Thyroid gland (tissue), 4 donors: ENCODE measurements at regions not wholly inside any gene's neighbourhood (a gene's known extent, or its start where the extent isn't known, plus 50 kb on each side); places are given as distances from the start of the nearest gene placed in this dataset.

Source experiments
- POLR2A ChIP-seq, 2 donors: fragments of 450-650 bp; IDR thresholded peaks; one replicate each; pipeline ENCODE4 v1.6.1; 2017; ENCODE audit warnings: antibody characterized with exemption in 2 of 2, mild to moderate bottlenecking in 2 of 2, moderate library complexity in 1 of 2
- TF ChIP-seq, protein P1 (sequence below), 6 experiments: fragments of 200-600 bp in 3 of 6; fragments of 450-650 bp in 3 of 6; sonication (generic) in 3 of 6; IDR thresholded peaks; one replicate each; pipeline ENCODE4 v1.5.1; 2016 to 2019; ENCODE audit warnings: antibody characterized with exemption in 6 of 6, mild to moderate bottlenecking in 2 of 6, inconsistent platforms in 1 of 6, moderate library complexity in 1 of 6

DNA sequence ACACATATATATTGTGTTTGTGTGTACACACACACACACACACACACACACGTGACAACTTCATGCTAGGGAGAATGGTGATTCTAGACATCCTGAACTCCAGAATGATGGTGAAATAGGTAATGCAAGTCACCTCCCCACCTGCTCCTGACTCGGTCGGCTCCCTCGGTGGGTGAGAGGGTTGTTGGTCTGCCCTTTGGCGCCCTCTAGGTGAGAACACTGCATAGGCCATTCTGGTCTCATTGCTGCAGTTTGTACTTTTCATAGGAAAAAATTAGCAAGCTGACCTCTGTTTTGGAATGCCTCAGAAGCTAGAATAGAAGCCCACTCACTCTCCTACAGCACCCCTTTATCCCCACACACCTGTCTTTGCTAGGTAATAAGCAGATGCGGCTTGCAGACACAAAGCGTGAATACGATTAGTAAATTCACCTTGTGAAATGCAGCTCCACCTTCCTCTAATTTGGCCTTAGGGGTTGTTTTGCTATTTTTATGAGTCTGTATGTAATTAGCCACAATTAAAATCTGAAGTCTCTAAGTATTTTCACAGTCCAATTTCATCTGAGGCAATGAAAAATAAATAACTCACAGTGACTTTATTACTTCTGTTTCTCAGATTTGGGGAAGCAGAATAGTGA lies 130.0 kb upstream of the KCNJ15 start:
- TF ChIP-seq, protein P1, sequence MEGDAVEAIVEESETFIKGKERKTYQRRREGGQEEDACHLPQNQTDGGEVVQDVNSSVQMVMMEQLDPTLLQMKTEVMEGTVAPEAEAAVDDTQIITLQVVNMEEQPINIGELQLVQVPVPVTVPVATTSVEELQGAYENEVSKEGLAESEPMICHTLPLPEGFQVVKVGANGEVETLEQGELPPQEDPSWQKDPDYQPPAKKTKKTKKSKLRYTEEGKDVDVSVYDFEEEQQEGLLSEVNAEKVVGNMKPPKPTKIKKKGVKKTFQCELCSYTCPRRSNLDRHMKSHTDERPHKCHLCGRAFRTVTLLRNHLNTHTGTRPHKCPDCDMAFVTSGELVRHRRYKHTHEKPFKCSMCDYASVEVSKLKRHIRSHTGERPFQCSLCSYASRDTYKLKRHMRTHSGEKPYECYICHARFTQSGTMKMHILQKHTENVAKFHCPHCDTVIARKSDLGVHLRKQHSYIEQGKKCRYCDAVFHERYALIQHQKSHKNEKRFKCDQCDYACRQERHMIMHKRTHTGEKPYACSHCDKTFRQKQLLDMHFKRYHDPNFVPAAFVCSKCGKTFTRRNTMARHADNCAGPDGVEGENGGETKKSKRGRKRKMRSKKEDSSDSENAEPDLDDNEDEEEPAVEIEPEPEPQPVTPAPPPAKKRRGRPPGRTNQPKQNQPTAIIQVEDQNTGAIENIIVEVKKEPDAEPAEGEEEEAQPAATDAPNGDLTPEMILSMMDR (IDR thresholded peaks at IDR 0.05): peak; percentile 39 to 78 (median 60)
- TF ChIP-seq POLR2A (IDR thresholded peaks at IDR 0.05): no peak
